ENCODE measurements at regions not wholly inside any gene's neighbourhood (a gene's known extent, or its start where the extent isn't known, plus 50 kb on each side); places are given as distances from the start of the nearest gene placed in this dataset.

DNA sequence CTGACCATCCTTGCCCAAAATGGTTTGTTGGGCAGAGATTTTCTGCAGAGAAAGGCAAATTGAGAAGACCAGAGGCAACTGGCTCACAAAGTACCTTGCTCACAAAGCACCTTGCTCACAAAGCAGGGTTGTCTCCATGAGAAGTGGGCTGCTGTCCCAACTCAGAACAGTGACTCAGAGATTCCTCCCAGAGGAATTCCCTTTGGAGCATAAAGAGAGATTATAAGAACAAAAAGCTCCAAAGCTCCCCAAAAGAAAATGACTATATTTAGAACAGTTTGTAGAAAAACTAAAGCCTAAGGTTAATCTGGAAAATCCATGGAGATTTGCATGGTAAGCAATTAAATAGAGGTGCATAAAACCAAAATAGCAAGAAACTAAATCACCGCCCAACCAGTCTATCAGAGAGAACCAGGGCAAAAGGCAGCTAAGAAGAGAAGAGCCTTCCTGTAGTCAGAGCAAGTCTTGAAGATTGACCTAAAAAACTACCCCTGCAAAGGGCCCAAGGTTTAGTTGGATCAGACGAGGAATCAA is 731.4 kb downstream of the FAT4 start:
- DNase-seq: no peak

DNA sequence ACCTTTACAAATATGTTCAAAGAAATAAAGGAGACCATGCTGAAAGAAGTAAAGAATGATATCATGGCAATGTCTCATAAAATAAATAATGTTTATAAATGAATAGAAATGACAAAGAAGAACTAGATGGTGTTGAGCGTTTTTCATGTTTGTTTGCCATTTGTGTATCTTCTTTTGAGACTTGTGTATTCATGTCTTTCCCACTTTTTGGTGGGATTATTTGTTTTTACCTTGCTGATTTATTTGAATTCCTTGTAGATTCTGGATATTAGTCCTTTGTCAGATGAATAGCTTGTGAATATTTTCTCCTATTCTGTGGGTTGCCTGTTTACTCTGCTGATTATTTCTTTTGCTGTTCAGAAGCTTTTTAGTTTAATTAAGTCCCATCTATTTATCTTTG is 732.4 kb downstream of the FAT4 start:
- DNase-seq: no peak

DNA sequence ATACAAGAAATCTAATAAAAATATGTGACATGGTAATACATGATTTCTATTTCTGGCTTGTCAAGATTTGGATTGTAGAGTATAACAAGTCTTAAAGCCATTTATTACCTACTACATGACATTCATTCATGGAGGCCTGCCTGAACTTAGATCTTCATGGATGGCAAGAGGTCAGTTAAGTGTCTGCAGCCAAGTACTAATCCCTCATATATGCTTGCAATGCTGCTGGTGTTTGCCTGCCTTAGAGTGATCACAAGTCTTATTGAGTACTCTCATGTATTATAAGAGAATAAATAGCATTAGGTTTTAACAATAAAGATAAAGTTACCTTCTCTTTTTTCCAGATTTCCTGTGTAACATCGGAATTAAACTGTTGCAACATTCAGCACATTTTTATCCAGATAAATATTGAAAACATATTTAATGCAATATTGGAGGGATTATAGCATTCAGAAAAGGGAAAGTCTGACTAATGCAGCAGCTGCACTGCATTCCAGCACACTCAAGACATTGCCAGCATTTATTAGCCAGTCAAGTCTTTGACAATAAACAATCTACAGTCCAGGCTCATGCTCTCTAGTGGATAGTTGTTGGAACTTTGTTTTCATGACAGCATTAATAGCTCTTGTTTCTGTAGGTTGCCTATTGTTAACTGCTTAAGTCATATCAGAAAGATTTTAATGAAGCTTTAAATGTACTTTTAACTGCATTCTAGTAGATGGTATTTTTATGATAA is 737.1 kb downstream of the FAT4 start:
- peak; percentile 18 for DNase-seq

DNA sequence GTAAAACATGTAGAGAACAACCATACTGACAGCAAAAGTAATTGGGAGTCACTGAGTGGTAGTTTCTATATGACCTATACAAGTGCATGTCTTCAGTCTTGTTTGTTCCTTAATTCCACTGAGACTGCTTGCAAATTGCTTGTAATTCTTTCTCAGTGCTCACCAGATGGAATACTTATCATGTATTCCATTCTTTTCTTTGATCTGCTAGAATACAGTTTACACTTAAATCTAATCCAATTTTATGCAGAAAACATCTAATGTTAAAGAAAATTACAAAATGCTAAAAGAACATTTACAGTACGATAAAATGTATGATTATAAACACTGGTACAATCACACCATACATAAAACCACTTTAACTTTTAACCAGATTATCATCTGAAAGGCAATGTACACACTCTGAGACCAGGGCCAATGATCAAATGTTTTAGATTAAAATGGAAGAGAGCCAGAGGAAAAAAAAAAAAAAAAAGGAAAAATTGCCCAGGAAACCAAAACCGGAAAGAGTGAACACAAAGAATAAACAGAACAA is 741.4 kb downstream of the FAT4 start:
- no peak for DNase-seq

DNA sequence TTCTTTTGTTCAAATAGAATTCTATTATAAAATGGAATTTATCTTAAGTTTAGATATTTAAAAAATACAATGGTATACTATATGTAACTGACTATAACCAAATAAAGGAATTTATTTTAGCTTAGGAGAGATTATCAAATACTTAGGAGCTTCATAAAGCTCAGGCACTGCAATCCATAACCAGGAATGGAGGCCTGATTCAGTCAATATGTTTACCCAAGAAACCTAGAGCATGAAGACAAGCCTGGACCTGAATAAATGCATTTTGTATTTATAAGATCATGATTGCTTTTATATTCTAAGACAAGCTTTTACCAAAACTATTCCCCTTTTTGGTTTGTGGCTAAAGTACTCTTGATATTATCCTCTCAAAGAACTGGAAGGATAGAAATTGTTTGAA is 742.6 kb downstream of the FAT4 start:
- no peak for DNase-seq

DNA sequence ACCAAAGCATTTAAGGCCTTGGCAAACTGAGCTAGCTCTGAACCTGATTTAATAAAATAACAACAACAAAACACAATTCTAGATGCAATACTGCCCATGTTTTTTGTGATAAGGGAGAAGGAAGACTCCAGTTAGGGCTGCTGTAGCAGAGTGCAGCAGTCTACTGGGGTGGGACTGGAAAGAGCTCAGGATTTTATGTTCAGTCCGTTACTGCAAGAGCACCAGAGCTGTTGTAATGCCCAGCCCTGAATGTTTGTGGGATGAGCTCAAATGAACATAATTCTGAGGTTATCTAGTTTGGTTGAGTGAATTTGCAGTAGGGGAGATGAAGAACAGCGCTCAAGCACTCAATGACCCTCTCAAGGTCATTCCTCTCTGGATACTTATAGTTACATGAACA is 743.8 kb downstream of the FAT4 start:
- no peak for DNase-seq

DNA sequence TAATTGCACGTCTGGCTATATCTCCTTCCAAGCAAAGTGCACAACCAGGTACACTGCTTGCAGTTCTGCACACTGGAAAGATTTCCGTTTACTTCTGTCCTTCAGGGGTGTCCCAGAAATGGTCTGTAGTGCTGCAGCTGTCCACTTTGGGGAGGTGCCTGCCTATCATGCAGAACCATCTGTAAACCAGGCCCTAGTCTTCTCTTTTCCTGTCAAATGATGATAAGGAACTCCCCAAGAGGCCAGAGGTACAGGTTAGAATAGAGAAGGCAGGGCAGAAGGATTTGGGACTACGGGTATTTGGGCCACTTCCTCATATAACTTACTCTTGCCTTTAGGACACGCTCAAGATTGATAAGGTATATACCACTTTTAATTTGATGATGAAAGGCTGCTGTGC is 746.9 kb downstream of the FAT4 start:
- DNase-seq: no peak

DNA sequence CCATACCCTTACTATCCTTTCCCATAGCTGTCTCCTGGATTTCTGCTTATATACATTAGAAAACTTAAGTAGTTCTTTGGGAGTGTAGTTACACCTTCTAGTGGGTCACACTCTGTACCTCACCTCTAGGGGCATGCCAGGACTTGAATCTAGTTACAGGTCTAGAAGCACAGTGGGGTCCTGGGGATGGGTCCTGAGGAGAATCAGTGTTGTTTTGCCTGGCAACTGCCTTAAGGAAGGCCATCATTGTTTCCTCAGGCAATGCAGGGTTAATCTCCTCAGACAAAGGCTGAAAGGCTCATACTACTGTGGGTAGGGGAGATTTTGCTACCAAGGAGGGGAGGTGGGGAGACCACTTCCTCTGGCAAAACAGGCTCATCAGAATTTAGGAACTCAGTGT is 750.3 kb downstream of the FAT4 start:
- no peak for DNase-seq

DNA sequence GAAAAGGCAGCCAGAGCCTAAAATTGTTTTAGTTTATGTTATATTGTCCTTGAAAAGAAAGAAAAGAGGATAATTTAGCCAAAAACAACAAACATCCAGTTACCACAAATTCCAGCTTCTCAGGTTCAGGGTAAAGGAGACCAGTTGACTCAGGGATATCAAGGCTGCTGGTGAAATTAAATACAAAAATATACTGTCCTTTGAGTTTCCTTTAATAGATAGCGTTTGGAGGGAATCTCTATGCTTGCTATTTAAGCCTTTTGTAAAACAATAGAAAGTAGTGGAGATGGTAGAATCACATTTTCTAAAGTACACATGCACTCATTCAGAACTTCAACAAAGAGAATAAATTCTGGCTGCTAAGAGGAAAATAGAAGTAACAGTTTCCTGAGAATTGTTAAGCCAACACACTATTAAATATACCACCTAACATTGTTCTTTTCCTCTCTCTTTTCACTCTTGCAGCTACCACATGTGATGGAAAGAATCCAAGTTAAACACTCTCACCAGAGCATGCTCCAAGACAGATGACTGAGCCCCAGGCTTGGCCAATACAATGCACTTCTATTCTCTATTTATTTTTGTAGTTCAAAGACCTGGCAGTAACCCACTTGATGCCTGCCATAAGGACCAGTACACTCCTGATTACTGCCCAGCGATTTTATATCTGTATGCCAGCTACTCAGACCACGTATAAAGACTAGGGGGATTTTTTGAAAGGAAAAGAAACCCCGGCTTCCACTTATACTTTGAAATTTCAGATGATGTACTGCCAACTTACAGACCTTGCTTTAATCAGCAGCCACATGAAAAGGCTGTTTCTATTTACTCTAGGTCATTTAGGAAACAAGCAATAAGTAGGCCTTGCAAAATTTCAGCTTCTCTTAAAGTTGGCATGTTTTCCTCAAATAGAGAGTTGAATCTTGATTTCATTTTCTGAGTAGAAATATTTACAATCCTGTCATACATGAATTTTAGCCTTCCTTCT is 756.9 kb downstream of the FAT4 start:
- DNase-seq: no peak

DNA sequence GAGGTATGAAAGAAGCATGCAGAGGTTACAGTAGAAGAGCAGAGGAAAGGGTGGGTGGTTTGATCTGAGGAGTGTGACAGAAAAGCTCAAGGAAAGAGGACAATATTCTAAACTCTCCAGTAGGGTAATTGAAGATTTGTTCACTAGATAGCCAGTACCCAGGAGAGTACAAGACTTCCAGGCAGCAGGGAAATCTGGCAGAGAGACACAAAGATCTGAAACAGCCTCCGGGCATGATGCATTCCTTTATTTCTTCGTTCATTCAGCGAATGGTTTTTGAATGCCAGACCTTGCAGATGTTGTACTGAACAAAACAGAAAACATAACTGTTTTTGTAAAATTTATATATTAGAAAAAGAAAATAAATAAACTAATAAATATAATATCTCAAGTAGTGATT is 766.6 kb downstream of the FAT4 start:
- DNase-seq: no peak

DNA sequence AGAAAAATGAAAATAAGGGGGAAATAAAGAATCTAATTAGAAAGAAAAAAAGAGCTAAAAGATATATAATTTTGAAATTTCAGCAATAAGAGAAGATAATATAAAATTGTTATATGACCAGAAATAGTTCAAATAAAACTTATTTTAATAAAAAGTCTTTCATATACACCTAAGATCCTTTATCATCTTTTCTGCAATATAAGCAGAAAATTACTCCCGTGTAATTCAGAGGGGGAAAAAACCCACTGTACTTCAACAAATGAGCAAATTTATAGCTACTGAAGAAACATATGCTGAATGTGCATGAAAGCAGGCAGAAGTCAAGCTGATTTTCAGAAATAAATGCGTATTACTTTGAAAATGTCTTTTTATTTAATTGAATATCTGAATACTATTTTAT is 771.3 kb downstream of the FAT4 start:
- DNase-seq: no peak

DNA sequence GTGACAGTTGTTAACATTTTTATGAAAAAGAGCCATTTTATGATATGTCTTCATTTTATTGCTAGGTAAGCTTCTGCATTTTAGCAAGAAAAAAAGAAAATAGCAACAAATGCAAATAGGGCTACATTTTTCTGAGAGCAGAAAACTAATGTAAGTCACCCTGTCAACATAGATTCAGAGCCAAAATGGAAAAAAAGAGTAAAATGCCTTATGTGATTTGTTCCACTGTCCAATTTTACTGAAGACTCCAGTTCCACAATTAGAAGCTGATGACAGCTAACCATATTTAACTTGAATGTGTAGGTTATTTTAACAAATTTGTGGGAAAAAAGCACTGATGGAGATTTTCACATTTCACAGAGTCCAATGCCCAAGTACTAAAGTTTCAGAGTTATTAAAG is 772.3 kb downstream of the FAT4 start:
- no peak for DNase-seq

DNA sequence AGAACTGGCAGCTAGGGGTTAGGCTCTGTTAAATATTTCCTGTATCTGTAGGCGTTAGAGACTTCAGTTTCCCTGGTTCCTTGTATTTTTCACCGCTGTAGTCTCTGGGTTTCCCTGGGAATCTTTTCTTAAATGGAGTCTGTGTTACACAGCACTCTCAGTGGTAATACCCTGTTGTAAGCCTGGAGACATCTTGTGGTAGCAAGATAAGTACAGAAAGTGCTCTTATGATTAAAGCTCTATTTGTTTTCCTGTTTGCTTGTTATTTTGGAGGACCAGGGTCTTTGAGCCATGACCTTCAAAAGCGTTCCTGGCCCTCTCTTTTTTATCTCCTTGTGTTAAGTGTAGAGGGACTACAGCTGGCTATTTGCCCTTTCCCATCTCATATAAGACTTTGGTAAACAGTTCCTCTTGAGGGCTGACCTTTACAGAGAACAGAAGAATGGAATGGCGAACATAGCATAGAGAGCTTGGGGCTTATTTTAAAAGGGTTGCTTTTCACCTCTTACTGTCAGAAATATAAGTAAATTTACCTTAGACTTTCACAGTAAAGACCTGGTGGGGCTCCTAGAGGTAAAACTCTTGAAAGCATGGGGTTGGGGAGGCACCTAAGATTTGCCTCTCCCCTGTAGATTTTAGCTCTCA is 782.5 kb downstream of the FAT4 start:
- DNase-seq: no peak

DNA sequence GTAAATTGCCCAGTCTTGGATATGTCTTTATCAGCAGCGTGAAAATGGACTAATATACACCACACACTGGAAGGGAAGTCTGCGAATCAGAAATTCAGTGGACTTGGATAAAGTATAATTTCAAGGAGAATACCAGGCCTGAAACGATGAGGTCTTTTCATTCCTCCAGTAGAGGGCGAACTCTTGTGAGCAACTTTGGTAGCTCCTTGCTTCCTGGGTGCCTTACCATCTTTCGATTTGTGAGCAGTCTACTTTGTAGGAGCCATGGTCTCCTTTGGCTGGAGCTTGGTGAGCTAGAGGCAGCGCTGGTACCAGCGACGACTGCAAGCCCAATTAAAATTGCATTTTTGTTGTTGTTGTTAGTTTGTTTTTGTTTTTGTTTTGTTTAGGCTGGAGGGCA is 791.9 kb downstream of the FAT4 start:
- no peak for DNase-seq

DNA sequence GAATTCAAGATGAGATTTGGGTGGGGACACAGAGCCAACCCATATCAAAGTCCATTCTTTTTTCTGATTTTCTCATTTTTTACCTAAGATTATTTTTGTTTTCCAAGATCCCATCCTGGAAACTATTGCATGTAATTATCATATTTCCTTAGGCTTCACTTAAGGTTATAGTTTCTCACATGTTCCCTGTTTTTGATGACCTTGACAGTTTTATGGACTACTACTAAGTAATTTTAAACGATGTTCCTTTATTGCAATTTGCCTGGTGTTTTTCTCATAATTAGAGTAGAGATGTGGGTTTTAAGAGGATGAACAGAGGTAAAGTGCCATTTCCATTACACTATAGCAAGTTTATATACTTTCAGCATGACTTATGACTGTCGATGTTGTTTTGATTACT is 795.1 kb downstream of the FAT4 start:
- DNase-seq: no peak

DNA sequence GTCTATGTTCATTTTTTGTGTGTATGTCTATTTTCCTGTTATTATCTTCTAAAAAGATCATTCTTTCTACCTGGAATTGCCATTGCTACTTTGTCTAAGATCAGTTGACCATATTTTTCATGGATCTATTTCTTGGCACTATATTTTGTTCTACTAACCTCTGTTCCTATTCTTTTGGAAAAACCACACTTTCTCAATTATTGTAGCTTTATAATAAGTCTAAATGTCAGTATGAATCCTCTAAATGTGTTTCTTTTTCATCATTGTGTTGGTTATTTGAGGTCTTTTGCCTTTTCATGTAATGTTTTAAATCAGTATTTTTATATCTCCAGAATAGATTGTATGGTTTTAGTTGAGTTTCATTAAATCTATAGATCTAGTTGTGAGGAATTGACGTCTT is 798.3 kb downstream of the FAT4 start:
- no peak for DNase-seq

DNA sequence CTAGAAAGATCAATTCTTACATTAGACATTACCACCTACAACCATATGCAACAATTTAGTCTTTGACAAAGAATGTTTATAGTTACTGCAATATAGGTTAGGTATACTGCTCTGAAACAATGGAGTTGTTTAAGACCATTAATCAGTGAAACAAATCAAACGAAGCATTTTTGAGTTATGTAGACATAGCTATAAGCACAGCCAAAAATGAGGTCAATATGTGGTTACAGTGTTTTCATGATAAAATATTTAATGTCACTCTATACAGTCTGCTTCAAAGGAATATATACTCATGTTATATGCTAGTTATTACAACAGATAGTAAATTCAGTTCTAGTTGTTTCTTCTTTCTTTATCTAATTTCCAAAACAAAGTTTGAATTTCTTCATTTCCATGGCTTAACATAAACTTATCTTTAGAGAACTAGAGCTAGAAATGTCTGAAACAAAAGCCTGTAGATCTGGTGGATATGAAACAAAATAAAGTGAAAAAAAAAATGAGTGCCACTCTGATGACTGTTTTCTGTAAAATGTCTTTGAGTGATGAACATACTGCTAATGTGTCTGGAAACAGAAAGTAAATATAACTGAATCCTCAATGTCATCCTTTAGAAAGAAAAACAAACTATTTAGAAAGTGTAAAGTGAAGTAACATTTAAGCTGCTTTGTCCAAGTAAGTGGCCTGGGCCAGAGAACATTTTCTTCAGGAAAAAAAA is 809.0 kb downstream of the FAT4 start:
- no peak for DNase-seq

DNA sequence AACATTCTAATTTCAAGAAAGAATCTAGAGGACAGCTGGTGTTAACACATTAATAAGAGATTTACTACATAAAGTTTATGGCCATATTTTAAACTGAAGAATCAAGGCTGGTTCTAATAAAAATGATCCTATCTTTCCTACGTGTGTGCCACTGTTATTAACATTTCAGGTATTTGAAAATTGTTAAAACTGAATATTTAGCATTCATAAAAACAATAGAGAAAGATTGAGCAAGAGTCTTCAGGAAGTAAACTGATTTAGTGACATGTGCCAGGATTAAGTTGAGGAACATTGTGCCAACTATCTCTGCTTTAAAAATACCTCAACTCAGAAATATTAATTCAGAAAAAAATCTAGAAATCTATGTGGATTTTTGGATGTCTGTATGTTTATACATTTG is 810.1 kb downstream of the FAT4 start:
- DNase-seq: no peak

DNA sequence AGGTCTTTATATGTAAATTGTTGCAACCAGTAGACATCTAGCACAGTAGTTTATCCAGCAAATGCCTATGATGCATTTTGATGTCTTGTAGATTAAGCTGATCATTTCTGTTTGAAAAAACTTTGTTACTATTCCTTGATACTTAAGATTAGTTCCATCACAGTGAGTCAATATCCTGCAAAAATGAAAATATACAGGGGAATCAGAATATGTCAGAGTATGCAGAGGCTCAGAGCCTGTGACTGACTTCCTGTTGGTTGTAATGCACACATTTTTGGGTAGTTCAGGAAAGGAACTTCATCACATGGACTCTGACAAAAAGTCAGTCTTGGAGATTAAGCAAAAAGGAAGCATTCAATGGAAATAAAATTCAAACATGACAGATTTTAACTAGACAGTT is 815.5 kb downstream of the FAT4 start:
- no peak for DNase-seq

DNA sequence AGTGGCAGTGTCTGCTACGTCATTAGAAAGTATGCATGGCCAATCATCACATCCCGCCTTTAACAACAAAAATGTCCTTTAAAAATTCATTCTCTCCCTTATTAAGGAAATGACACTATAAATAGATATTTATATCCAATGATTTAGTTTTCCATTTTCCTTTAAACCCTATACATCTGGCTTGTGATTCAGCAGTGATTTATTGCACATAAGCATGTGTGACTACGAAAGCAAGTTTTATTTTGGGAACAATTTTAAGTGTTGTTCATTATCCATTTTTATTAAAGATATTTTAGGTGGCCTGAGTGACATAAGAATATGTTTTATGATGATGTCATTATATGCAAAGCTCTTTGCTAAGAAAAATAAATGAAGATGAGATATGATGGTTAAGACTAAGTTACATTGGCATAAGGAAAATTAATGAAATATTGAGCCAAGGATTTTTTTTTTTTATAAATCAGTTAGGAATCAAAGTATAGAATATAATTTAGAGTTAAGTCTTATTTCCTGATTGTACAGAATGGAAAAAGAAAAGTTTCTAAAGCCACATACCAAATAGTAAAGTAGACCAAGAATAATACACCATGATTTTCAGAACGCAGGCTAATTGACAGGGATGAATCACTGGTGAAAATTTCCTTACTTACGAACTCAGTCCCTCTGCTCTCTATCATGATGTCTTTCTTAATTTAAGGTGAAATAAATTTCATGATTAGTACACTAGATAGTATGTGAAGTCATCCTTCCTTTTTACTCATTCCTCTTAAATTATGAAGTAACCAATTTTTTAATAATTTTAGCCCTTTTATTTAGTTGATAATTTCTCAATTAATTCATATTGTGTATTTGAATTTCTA is 822.4 kb downstream of the FAT4 start:
- DNase-seq: no peak

DNA sequence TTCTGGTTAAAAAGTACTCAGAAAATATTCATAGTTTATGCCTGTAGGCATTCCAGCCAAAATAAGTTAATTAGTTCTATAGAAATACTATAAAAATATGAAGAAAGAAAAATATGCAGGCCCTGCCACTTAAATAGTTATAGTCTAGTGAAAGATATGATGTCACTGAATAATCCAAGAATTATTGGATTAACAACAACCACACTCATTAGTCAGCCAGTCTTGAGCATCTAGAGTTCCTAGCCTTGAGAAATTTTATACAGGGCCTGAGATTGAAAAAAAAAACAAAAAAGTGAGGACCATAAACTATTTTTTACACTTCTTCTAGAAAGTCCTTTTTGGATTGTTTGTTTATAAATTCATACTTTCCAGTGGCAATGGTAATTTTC is 823.0 kb downstream of the FAT4 start:
- DNase-seq: no peak

Data from left kidney (tissue), 1 donor.